ENCODE measurements at regions not wholly inside any gene's neighbourhood (a gene's known extent, or its start where the extent isn't known, plus 50 kb on each side); places are given as distances from the start of the nearest gene placed in this dataset.

DNA sequence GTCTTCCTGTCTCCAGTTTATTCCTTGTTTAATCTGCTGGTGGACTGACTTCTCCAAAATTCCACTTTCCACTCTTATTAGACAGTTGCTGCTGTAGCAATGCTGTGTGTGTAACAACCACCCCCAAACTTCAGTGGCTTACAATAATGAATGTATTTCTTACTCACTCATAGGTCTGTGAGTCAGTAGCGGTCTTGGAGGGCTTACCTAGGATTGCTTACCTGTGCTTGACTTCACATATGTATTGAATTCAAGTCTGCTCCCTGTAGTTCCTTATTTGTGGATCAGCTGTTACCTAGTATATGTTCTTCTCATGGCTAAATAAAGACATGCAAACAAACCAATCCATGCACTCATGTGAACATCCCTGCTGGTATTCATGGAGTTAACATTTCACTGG is 224.6 kb downstream of the MAP2K6 start:
- ChIA-PET CTCF (interaction anchor here (1.0 kb wide), 1 partner anchor 10 kb away, joined by 3 read pairs; no protein-coding TSS in a partner anchor), POLR2A (ENCODE audit: low non-redundant PET) (no interaction called here)
- TF ChIP-seq, protein P1, sequence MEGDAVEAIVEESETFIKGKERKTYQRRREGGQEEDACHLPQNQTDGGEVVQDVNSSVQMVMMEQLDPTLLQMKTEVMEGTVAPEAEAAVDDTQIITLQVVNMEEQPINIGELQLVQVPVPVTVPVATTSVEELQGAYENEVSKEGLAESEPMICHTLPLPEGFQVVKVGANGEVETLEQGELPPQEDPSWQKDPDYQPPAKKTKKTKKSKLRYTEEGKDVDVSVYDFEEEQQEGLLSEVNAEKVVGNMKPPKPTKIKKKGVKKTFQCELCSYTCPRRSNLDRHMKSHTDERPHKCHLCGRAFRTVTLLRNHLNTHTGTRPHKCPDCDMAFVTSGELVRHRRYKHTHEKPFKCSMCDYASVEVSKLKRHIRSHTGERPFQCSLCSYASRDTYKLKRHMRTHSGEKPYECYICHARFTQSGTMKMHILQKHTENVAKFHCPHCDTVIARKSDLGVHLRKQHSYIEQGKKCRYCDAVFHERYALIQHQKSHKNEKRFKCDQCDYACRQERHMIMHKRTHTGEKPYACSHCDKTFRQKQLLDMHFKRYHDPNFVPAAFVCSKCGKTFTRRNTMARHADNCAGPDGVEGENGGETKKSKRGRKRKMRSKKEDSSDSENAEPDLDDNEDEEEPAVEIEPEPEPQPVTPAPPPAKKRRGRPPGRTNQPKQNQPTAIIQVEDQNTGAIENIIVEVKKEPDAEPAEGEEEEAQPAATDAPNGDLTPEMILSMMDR (conservative IDR thresholded peaks at IDR 0.05; ENCODE audit: low read depth) = no peak
- H3K27ac ChIP-seq = no peak overlapping the region
- no peak for DNase-seq (ENCODE audit: low spot score)

DNA sequence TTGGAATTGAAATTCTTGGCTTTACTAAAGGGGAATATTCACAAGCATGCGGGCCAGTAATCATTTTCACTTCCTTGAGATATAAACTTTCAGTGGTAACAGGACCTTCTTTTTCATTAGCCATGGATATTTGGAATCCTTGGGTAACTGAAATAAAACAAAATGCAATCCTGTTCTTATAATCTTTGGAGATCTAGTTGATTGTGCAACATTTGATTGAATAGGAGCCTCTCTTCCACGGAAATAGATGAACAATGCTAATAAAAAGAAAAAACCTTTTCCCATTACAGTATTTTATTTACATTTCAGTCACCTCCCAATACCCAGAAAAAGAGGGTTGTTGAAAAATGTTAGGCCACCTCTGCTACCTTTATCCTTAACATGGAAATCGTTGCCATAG is 225.6 kb downstream of the MAP2K6 start:
- TF ChIP-seq, protein P1 (conservative IDR thresholded peaks at IDR 0.05; ENCODE audit: low read depth) = no peak
- ChIA-PET CTCF (no interaction called here), POLR2A (ENCODE audit: low non-redundant PET) (no interaction called here)
- H3K27ac ChIP-seq = no peak overlapping the region
- no peak for DNase-seq (ENCODE audit: low spot score)

DNA sequence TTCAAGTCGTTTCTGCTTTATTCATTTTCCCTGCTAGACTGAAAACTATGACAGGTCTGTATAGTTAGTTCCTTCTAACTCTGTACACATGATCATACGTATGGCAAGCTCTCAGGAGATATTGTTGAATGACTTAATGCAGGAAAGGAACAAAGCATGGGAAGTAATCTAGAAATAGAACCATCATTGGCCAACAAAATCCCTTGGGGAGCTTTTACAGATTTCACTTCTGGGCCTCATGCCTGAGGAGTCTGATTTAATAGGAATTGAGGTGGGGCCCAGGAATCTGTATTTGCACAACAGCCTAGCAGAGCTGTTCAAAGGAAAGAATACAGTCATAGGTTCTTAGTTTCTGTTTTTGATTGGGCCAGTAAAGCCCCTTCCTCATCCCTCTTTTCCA is 229.2 kb downstream of the MAP2K6 start:
- DNase-seq (ENCODE audit: low spot score) = no peak
- CTCF ChIA-PET = interaction anchor here (0.6 kb wide), 2 partner anchors 22 to 508 kb away, joined by 3 read pairs; no protein-coding TSS in a partner anchor
- no peak overlapping the region for H3K27ac ChIP-seq
- TF ChIP-seq, protein P1 (conservative IDR thresholded peaks at IDR 0.05; ENCODE audit: low read depth) = no peak
- POLR2A ChIA-PET (ENCODE audit: low non-redundant PET) = no interaction called here

DNA sequence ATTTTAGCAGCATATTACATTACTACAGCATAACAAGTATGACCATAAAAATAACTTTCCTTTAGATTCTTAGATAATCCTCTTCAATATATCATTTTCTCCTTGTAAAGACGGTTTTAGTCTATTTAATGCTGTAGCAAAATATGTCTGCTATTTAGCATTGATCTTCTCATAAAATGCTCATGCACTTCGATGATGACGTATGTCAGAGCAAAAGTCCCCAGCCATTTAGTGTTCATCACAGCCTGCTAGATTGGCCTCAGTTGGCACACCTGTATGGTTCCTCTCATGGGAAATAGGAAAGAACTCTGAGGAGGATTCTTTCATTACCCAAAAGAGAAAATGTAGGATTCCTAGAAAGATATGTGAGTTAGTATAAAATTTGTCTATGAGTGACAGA is 232.2 kb downstream of the MAP2K6 start:
- DNase-seq (ENCODE audit: low spot score) = no peak
- POLR2A ChIA-PET (ENCODE audit: low non-redundant PET) = no interaction called here
- CTCF ChIA-PET = no interaction called here
- H3K27ac ChIP-seq = no peak overlapping the region
- TF ChIP-seq, protein P1 (conservative IDR thresholded peaks at IDR 0.05; ENCODE audit: low read depth) = no peak

DNA sequence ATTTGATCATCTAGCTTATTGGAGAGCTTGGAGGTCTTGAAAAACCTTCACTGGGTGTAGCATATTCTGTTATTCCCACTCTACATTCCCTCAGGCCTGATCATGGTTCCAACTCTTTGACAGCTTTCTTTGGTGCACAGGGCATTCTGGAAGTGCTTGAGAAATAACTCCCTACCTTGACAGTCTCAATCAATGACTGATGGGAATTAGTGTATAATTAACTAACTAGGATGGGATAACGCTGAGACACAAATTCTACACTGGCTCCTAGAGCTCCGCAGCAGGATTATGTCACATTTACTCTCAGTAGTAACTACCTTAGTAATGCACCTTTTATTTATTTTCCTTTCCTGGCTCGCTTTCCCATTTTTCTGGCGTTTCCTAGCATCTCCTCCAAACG is 236.4 kb downstream of the MAP2K6 start:
- no peak for DNase-seq (ENCODE audit: low spot score)
- H3K27ac ChIP-seq = no peak overlapping the region
- TF ChIP-seq, protein P1 (conservative IDR thresholded peaks at IDR 0.05; ENCODE audit: low read depth) = no peak
- POLR2A ChIA-PET (ENCODE audit: low non-redundant PET) = no interaction called here
- CTCF ChIA-PET = no interaction called here

DNA sequence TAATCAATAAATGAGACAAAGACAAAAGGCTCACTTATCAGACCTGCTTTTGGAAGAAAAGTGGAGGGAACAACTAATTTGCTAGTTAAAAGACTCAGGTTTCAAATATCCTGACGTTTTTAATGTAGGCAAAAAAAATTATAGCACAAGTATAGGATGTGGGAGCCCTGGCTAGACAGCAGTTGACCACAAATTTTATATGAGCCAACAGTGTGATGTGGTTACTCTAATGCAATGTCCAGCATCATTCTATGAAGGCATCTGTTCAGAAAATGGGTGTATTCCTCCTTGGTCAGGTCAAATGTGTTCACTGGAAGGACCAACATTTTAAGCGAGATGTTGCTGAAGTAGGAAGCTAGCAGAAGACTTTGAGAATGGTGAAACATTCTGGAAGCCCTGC is 237.4 kb downstream of the MAP2K6 start:
- no peak for DNase-seq (ENCODE audit: low spot score)
- no peak overlapping the region for H3K27ac ChIP-seq
- ChIA-PET CTCF (no interaction called here), POLR2A (ENCODE audit: low non-redundant PET) (no interaction called here)
- TF ChIP-seq, protein P1 (conservative IDR thresholded peaks at IDR 0.05; ENCODE audit: low read depth) = no peak

Data from RWPE1 (cell line).